ENCODE measurements at regions not wholly inside any gene's neighbourhood (a gene's known extent, or its start where the extent isn't known, plus 50 kb on each side); places are given as distances from the start of the nearest gene placed in this dataset.

GRCh38 chr2:129895526-129896082 lies 83.9 kb upstream of the RAB6C start:
- H3K4me3 ChIP-seq (ENCODE audit: low read depth, low read length), result no peak overlapping the region
- DNase-seq (ENCODE audit: low read depth), result no peak
- TF ChIP-seq CTCF (IDR thresholded peaks at IDR 0.05; ENCODE audit: control insufficient read depth, extremely low read depth, insufficient read depth), result no peak

DNA sequence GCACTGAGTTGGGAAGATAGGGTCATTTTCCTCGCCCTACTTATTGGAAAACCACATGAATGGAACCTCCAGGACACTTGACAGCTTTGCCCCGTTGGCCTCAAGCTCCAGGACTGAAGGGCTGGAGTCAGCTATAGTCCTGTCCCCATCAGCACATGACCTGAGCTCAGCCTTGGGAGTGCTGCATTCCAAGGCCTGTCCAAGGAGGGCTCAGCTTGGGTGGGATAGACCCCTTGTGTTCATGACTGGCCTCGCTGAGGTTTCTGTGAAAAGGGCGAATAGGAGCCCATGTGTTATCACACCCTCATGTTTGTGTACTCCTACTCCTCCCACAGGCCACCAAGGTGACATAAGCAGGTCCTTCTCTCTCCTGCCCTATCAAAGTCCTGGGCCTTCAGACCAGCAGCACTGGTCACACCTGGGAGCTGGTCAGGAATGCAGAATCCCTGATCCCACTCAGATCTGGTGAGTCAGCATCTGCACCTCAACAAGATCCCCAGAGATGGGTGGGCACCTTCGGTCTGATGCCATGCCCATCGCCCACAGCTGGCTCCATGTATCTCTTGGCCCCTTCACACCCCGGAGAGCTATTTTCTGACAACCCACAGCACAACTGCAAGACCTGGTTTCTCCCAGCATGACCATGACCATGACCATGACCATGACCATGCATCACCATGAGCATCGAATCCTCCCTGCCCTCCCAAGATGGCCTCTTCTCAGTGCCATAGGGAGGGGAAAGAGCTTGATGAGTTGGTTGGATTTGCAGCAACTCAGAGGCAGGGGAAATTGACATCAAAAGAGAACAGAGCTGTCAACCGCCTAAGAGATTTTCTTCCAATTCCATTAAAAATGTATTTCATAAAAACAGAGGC lies 83.0 kb upstream of the RAB6C start:
- no peak for TF ChIP-seq CTCF (IDR thresholded peaks at IDR 0.05; ENCODE audit: control insufficient read depth, extremely low read depth, insufficient read depth)
- DNase-seq (ENCODE audit: low read depth), result no peak
- no peak overlapping the region for H3K4me3 ChIP-seq (ENCODE audit: low read depth, low read length)

GRCh38 chr2:129901754-129902415 lies 77.6 kb upstream of the RAB6C start:
- TF ChIP-seq CTCF (IDR thresholded peaks at IDR 0.05; ENCODE audit: control insufficient read depth, extremely low read depth, insufficient read depth), result no peak
- no peak for DNase-seq (ENCODE audit: low read depth)
- H3K4me3 ChIP-seq (ENCODE audit: low read depth, low read length), result no peak overlapping the region

- no peak overlapping the region for H3K4me3 ChIP-seq (ENCODE audit: low read depth, low read length)
- TF ChIP-seq CTCF (IDR thresholded peaks at IDR 0.05; ENCODE audit: control insufficient read depth, extremely low read depth, insufficient read depth), result no peak
- no peak for DNase-seq (ENCODE audit: low read depth)
Measured at GRCh38 chr2:129902731-129903585, 76.5 kb upstream of the RAB6C start.

- H3K4me3 ChIP-seq (ENCODE audit: low read depth, low read length), result no peak overlapping the region
- no peak for TF ChIP-seq CTCF (IDR thresholded peaks at IDR 0.05; ENCODE audit: control insufficient read depth, extremely low read depth, insufficient read depth)
- DNase-seq (ENCODE audit: low read depth), result no peak
Measured at GRCh38 chr2:129903586-129904425, 75.7 kb upstream of the RAB6C start.

Data from LNCaP clone FGC (cell line).